HG03280 (cell line): ENCODE measurements at regions not wholly inside any gene's neighbourhood (a gene's known extent, or its start where the extent isn't known, plus 50 kb on each side); places are given as distances from the start of the nearest gene placed in this dataset.

Source experiments
- ATAC-seq: cut with Tn5 transposase; IDR thresholded peaks from one replicate; pipeline ENCODE4 v1.9.1; 2021; ENCODE audit warnings: mild to moderate bottlenecking, moderate library complexity; ENCODE audit not compliant: unreplicated experiment

GRCh38 chr5:124341066-124341858 lies 405.2 kb downstream of the ZNF608 start:
- no peak for ATAC-seq

- no peak for ATAC-seq
These were observed 408.4 kb downstream of the ZNF608 start for GRCh38 chr5:124337996-124338395.

- no peak for ATAC-seq
These were observed 413.0 kb downstream of the ZNF608 start for GRCh38 chr5:124333298-124333979.

GRCh38 chr5:124332273-124332672 lies 414.2 kb downstream of the ZNF608 start:
- ATAC-seq, result no peak

GRCh38 chr5:124330595-124331220 lies 415.7 kb downstream of the ZNF608 start:
- no peak for ATAC-seq

GRCh38 chr5:124328201-124328600 lies 418.2 kb downstream of the ZNF608 start:
- ATAC-seq, result no peak

GRCh38 chr5:124318661-124319060 lies 427.8 kb downstream of the ZNF608 start:
- no peak for ATAC-seq

GRCh38 chr5:124317451-124317850 lies 429.0 kb downstream of the ZNF608 start:
- no peak for ATAC-seq

GRCh38 chr5:124315741-124316415 lies 430.6 kb downstream of the ZNF608 start:
- ATAC-seq, result no peak

- no peak for ATAC-seq
These were observed 436.0 kb downstream of the ZNF608 start for GRCh38 chr5:124310453-124310852.

- no peak for ATAC-seq
These were observed 437.0 kb downstream of the ZNF608 start for GRCh38 chr5:124309241-124309980.

GRCh38 chr5:124303366-124303765 lies 443.1 kb downstream of the ZNF608 start:
- no peak for ATAC-seq

- ATAC-seq, result no peak
These were observed 443.9 kb downstream of the ZNF608 start for GRCh38 chr5:124302533-124302932.

GRCh38 chr5:124301850-124302249 lies 444.6 kb downstream of the ZNF608 start:
- no peak for ATAC-seq

- ATAC-seq, result no peak
These were observed 445.4 kb downstream of the ZNF608 start for GRCh38 chr5:124300815-124301621.

- ATAC-seq, result no peak
These were observed 448.6 kb downstream of the ZNF608 start for GRCh38 chr5:124297826-124298225.

GRCh38 chr5:124292322-124292855 lies 454.1 kb downstream of the ZNF608 start:
- no peak for ATAC-seq

- ATAC-seq, result no peak
These were observed 456.7 kb downstream of the ZNF608 start for GRCh38 chr5:124289641-124290311.

GRCh38 chr5:124289130-124289529 lies 457.3 kb downstream of the ZNF608 start:
- ATAC-seq, result no peak
